Embryonic facial prominence (tissue), 1 donor: ENCODE measurements at regions not wholly inside any gene's neighbourhood (a gene's known extent, or its start where the extent isn't known, plus 50 kb on each side); places are given as distances from the start of the nearest gene placed in this dataset.
"Not testable (repeated sequence)": the region's sequence is repeated elsewhere in the genome, so short reads cannot be mapped to it uniquely, and the experiment has no call there.

Experiments used
- DNase-seq: peaks from one replicate; pipeline ENCODE4 v3.0.0-alpha.2; 2016; ENCODE audit errors: extremely low spot score

DNA sequence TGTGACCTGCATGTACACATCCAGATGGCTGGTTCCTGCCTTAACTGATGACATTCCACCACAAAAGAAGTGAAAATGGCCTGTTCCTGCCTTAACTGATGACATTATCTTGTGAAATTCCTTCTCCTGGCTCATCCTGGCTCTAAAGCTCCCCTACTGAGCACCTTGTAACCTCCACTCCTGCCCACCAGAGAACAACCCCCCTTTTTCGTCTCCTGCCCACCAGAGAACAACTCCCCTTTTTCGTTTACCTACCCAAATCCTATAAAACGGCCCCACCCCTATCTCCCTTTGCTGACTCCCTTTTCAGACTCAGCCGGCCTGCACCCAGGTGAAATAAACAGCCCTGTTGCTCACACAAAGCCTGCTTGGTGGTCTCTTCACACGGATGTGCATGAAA lies 212.2 kb downstream of the KITLG start:
- not testable (repeated sequence) for DNase-seq

GRCh38 chr12:88371416-88372183 lies 208.7 kb downstream of the KITLG start:
- DNase-seq: no peak

GRCh38 chr12:88375306-88376305 lies 204.7 kb downstream of the KITLG start:
- no peak for DNase-seq

DNA sequence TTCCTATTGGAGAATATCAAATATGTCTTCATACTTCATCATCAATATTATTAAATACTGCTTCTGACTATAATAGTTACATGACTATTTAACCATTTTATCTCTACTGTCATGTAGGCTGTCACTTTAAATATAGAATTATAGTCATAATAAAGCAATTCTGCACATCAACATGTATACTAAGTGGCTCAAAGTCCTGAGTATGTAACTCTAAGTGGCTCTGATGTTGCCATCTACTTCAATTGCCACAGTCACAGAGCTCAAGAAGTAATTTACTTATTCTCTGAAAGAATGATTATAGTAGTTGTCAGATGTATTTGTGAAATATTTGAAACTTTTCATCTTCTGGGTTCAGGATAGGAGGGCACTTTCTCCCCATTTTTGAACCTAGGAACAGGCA lies 202.3 kb downstream of the KITLG start:
- DNase-seq: no peak

DNA sequence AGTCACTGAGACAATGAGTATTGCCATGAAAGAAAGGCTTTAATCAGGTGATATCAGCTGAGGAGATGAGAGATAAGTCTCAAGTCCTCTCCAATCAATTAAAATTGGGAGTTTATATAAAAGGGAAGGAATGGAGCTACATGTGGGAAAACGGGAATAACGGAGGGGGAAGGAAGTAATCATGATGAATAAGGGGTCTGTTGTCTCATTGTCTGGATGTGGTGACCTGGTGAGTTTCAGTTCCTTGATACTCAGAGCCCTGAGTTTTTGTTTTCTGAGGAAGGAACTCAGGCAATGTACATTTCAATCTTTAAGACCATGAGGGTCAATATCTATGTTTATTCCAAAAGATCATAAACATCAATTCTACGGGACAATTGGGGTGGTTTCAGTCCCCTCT lies 198.8 kb downstream of the KITLG start:
- DNase-seq: no peak

DNA sequence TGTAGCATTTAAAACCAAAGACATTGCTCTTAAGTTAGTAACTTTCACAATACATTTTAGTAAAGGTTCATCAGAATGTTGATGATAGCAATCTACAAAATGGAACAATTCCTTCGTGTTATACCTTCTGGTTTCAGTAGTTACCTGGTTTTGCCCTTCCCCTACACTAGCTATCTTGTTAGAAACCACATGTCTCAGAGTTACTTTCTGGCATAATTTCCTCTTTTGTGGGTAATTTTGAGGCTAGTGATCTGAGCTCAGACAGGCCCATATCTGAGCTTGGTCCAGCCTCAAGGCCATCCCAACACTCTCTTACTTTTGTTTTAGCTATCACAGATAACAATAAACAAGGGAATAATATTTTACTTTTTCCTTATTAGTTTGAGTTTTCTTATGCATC lies 196.9 kb downstream of the KITLG start:
- DNase-seq: no peak

DNA sequence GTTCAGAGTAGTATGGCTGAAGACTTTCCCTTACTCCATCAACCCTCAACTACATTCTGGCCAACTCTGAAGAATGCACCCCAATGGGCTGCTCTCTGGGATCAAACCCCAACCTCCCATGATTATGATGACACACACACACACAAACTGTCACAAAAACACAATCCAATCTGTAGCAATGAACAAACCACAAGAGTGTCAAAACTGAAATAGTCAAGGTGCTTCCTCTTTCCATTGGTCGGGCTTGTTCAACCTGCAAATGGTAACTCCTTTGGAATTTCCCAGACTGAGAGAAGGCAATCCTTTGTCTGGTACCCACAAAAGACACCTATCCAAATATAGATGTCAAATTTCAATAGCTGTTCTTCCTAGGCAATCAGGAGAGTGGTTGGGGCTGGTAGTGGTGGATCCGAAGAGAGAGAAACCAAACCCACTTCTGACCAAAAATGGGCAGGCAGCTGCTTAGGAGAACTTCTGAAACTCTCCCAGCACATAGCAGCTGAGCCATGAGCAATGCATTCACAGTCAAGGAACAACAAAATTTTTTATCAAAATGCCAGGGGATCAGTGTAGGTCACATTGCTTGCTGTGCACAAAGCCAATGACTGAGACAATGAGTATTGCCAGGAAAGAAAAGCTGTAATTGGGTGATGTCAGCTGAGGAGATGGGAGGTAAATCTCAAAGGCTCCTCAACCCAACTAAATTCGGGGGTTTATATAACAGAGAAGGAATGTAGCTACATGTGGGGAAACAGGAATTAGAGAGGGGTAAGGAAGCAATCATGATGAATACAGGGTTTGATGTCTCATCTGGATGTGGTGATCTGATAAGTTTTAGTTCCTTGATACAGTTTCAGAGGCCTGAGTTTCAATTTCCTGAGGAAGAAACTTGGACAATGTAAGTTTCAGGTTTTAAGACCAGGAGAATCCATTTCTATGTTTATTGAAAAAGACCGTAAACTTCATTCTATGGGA lies 191.4 kb downstream of the KITLG start:
- no peak for DNase-seq

- no peak for DNase-seq
Measured at GRCh38 chr12:88390811-88391210, 189.5 kb downstream of the KITLG start.

GRCh38 chr12:88391556-88391955 lies 188.7 kb downstream of the KITLG start:
- DNase-seq: no peak

DNA sequence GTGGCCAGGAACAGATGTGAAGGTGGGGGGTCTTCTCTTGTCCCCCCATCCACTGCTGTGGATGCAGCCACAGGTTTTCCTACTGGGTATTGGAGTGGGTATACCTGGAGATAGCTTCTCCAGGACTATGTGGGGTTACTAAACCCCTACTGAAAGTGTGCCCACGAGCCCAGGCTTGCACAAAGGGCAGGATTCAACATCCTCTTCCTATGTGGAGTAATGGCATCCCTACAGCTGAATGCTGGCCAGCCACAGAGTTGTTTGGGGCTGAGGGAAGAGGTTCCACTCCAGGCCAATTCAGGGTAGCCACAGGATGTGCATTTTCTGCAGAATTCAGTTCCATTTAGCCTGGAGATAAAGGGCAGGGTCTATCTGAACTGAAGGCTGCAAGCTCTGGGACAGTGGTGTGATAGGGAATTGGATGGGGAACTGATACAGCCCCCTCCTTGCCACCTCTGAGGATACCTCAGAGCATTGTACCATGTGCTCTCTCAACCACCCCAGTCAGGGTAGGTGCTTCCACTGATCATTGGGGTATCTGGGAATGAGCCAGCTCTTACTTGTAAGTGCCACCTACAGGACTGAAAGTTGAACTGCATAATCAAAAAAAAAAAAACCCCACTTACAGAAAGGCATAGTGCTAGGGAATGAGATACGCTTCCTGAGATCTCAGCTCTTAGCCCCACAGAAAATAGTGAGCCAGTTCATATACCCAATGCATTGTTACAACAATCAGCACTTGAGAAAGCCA lies 187.1 kb downstream of the KITLG start:
- DNase-seq: no peak

DNA sequence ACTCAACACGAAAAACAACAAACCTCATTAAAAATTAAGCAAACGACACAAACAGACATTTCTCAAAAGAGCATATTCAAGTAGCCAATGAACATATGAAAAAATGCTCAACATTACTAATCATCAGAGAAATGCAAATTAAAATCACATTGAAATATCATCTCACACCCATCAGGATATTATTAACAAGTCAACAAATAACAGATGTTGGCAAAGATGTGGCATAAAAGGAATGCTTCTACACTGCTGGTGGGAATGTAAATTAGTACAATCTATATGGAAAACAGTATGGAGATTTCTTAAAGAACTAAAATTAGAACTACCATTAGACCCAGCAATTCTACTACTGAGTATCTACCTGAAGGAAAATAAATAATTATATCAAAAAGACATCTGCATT lies 182.2 kb downstream of the KITLG start:
- DNase-seq: no peak

GRCh38 chr12:88399811-88400210 lies 180.5 kb downstream of the KITLG start:
- DNase-seq: no peak

GRCh38 chr12:88400302-88400701 lies 180.0 kb downstream of the KITLG start:
- no peak for DNase-seq

DNA sequence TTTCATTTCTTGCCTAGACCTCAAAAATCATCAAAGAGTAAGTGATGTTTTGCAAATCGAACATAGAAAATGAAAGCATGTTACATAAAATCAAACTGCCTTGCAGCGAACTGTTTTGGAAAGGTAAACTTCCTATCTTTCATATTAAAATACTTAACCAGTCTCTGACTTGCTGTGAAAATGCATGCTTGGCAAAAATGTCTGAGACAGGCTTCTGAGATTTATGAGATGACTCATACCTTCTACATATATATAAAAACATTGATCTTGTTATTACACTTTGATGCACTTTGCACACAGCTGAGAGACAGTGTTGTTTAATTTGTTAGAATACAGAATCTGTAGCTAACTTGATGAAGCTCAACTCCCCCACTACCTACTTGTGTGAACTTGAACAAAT lies 179.1 kb downstream of the KITLG start:
- DNase-seq: no peak

GRCh38 chr12:88406905-88407304 lies 173.4 kb downstream of the KITLG start:
- no peak for DNase-seq

GRCh38 chr12:88408823-88409222 lies 171.4 kb downstream of the KITLG start:
- no peak for DNase-seq

- DNase-seq: no peak
Measured at GRCh38 chr12:88409257-88409656, 171.0 kb downstream of the KITLG start.

- DNase-seq: no peak
Measured at GRCh38 chr12:88411689-88412088, 168.6 kb downstream of the KITLG start.

DNA sequence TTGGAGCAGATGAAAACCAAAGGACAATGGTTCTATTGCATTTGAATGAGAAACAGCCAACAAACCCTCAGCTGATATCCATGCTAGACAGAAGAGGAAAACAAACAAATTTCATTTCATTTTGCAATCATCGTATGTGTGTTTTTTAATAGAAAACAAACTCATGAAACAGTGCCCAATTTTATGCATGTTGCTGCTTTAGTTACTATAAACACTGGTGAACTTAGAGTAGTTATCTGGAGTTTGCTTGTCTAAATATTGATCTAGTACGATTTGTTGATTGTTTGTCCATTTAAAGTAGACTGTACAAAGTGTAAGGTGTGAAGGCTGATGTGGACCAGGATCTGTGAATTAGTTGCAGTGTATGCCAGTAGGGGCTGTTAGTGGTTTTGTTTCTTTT lies 166.6 kb downstream of the KITLG start:
- DNase-seq: no peak

GRCh38 chr12:88416155-88416554 lies 164.1 kb downstream of the KITLG start:
- no peak for DNase-seq

GRCh38 chr12:88416786-88417185 lies 163.5 kb downstream of the KITLG start:
- DNase-seq: no peak
